ENCODE measurements at regions not wholly inside any gene's neighbourhood (a gene's known extent, or its start where the extent isn't known, plus 50 kb on each side); places are given as distances from the start of the nearest gene placed in this dataset.

- TF ChIP-seq EZH2phosphoT487 (IDR thresholded peaks at IDR 0.05; ENCODE audit: low read depth): no peak
- TF ChIP-seq CTCF (IDR thresholded peaks at IDR 0.05; ENCODE audit: low read depth, low read length): no peak
Measured at GRCh38 chr2:16890081-16890480, 224.4 kb upstream of the CYRIA start.
